ENCODE measurements at regions not wholly inside any gene's neighbourhood (a gene's known extent, or its start where the extent isn't known, plus 50 kb on each side); places are given as distances from the start of the nearest gene placed in this dataset.

GRCh38 chr6:167663784-167664443 is 162.8 kb upstream of the AFDN start:
- TF ChIP-seq CTCF (optimal IDR thresholded peaks at IDR 0.05 in 1 of 3, IDR thresholded peaks at IDR 0.05 in 1 of 3, conservative IDR thresholded peaks at IDR 0.05 in 1 of 3; ENCODE audit: extremely low read depth in 1 of 3, insufficient read depth in 2 of 3, low read length in 3 of 3) (no peak), EZH2 (IDR thresholded peaks at IDR 0.05; ENCODE audit: low read length) (no peak)

All from keratinocyte (primary cell).